A673 (cell line): ENCODE measurements at regions not wholly inside any gene's neighbourhood (a gene's known extent, or its start where the extent isn't known, plus 50 kb on each side); places are given as distances from the start of the nearest gene placed in this dataset.

ENCODE experiments used
- BruUV-seq: library from RNA; stranded (reverse); fragments of 400-500 nt; replicated peaks from 2 replicates; lab custom pipeline; 2021; lab: Mats Ljungman, UMichigan
- CTCF ChIA-PET: fragments of 300-600 bp; sonication (Branson Sonifier 250); formaldehyde crosslinking; loops from one replicate; lab custom pipeline; 2022; ENCODE audit warnings: antibody characterized with exemption; lab: Charles Lee
- POLR2A ChIA-PET: fragments of 300-600 bp; sonication (Branson Sonifier 250); formaldehyde crosslinking; loops from one replicate; lab custom pipeline; 2022; ENCODE audit warnings: antibody characterized with exemption; ENCODE audit not compliant: low non-redundant PET; lab: Charles Lee
- DNase-seq: peaks from one replicate; pipeline ENCODE4 v3.0.0-alpha.2; 2015; ENCODE audit warnings: low spot score
- H3K27ac ChIP-seq: fragments of 200-600 bp; sonication (generic); 2 replicates; pipeline ENCODE4 v1.5.1; 2016; ENCODE audit warnings: mixed run types, low read depth, mild to moderate bottlenecking, mixed read lengths, antibody characterized with exemption, low read length; ENCODE audit not compliant: poor library complexity, severe bottlenecking
- H3K27me3 ChIP-seq: fragments of 200-600 bp; sonication (generic); replicated peaks from 2 replicates; pipeline ENCODE4 v1.6.1; 2017; ENCODE audit warnings: mixed run types, low read depth, mild to moderate bottlenecking, mixed read lengths, antibody characterized with exemption, low read length; ENCODE audit not compliant: insufficient read depth, poor library complexity
- H3K36me3 ChIP-seq: fragments of 200-600 bp; sonication (generic); 2 replicates; pipeline ENCODE4 v1.6.1; 2016; ENCODE audit warnings: mixed run types, mild to moderate bottlenecking, mixed read lengths, antibody characterized with exemption, low read length; ENCODE audit not compliant: insufficient read depth, poor library complexity, severe bottlenecking
- H3K4me1 ChIP-seq: fragments of 200-600 bp; sonication (generic); 2 replicates; pipeline ENCODE4 v1.6.1; 2017; ENCODE audit warnings: mixed run types, mild to moderate bottlenecking, mixed read lengths, antibody characterized with exemption, low read length; ENCODE audit not compliant: insufficient read depth, poor library complexity, severe bottlenecking
- H3K4me3 ChIP-seq: fragments of 200-600 bp; sonication (generic); 2 replicates; pipeline ENCODE4 v1.5.1; 2016; ENCODE audit warnings: low read depth, mixed run types, mild to moderate bottlenecking, mixed read lengths, low read length; ENCODE audit not compliant: poor library complexity, severe bottlenecking
- H3K9me3 ChIP-seq: fragments of 200-600 bp; sonication (generic); 2 replicates; pipeline ENCODE4 v1.6.1; 2016; ENCODE audit warnings: mixed run types, low read depth, mild to moderate bottlenecking, mixed read lengths, antibody characterized with exemption, low read length; ENCODE audit not compliant: poor library complexity, severe bottlenecking
- EZH2 ChIP-seq: fragments of 200-600 bp; sonication (generic); IDR thresholded peaks from 2 replicates; pipeline ENCODE4 v1.6.1; 2017; ENCODE audit warnings: borderline replicate concordance, low read depth, mild to moderate bottlenecking, mixed read lengths, antibody characterized with exemption, low read length; ENCODE audit not compliant: poor library complexity, severe bottlenecking
- intact Hi-C: fragments of 100-400 bp; cut with micrococcal nuclease; formaldehyde crosslinking; loops from one replicate; pipeline ENCODE4 v1.10.0; 2022; ENCODE audit not compliant: unreplicated experiment
- TF ChIP-seq, protein P1 (sequence below): fragments of 300-800, 200-600 bp; sonication (generic); conservative IDR thresholded peaks from 2 replicates; pipeline ENCODE4 v1.5.1; 2017; ENCODE audit warnings: low read depth, mild to moderate bottlenecking, antibody characterized with exemption, low read length, moderate library complexity, mixed read lengths

DNA sequence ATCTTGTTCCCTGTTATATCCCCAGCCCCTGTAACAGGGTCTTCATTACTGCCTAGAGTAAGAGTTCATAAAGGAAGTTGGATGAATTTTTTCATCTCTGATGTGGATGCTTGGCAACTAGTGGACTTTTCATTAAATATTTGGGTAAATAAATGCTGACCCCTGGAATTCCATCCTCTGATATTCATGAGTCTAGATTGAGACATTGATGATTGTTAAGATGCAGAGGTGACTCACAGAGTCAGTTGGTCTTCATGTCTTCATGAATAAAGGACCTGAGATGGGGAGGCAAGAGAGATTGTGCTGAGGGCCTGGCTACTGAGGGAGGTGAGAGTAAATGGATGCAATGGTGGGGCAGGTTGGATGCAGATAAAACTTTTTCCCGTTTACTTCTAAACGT is 132.7 kb upstream of the NT5C1B start:
- no peaks in the 10 kb centered on the region for H3K36me3 ChIP-seq
- CTCF ChIA-PET: no interaction called here
- TF ChIP-seq, protein P1, sequence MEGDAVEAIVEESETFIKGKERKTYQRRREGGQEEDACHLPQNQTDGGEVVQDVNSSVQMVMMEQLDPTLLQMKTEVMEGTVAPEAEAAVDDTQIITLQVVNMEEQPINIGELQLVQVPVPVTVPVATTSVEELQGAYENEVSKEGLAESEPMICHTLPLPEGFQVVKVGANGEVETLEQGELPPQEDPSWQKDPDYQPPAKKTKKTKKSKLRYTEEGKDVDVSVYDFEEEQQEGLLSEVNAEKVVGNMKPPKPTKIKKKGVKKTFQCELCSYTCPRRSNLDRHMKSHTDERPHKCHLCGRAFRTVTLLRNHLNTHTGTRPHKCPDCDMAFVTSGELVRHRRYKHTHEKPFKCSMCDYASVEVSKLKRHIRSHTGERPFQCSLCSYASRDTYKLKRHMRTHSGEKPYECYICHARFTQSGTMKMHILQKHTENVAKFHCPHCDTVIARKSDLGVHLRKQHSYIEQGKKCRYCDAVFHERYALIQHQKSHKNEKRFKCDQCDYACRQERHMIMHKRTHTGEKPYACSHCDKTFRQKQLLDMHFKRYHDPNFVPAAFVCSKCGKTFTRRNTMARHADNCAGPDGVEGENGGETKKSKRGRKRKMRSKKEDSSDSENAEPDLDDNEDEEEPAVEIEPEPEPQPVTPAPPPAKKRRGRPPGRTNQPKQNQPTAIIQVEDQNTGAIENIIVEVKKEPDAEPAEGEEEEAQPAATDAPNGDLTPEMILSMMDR: no peak
- TF ChIP-seq EZH2: no peak
- intact Hi-C loops: no loop called here
- no TSS peak for BruUV-seq
- POLR2A ChIA-PET: no interaction called here
- H3K9me3 ChIP-seq: no peaks in the 10 kb centered on the region
- H3K27me3 ChIP-seq: no peaks in the 10 kb centered on the region
- H3K4me3 ChIP-seq: no peak overlapping the region
- DNase-seq: no peak
- H3K4me1 ChIP-seq: no peaks in the 10 kb centered on the region
- no peak overlapping the region for H3K27ac ChIP-seq

- Histone ChIP-seq H3K36me3 (no peaks in the 10 kb centered on the region), H3K9me3 (no peaks in the 10 kb centered on the region), H3K27ac (no peak overlapping the region), H3K27me3 (peaks cover 5% of the 10 kb centered on the region), H3K4me3 (no peak overlapping the region), H3K4me1 (no peaks in the 10 kb centered on the region)
- intact Hi-C loops: no loop called here
- TF ChIP-seq EZH2: no peak
- TF ChIP-seq, protein P1: no peak
- no peak for DNase-seq
- ChIA-PET CTCF (no interaction called here), POLR2A (no interaction called here)
- no TSS peak for BruUV-seq
Measured at GRCh38 chr2:18721038-18721922, 131.9 kb upstream of the NT5C1B start.

GRCh38 chr2:18719978-18720775 is 130.8 kb upstream of the NT5C1B start:
- no peak overlapping the region for H3K27ac ChIP-seq
- TF ChIP-seq EZH2: no peak
- TF ChIP-seq, protein P1: no peak
- H3K4me3 ChIP-seq: no peak overlapping the region
- intact Hi-C loops: no loop called here
- no peak for DNase-seq
- H3K9me3 ChIP-seq: no peaks in the 10 kb centered on the region
- H3K4me1 ChIP-seq: no peaks in the 10 kb centered on the region
- H3K27me3 ChIP-seq: peaks cover 6% of the 10 kb centered on the region
- no TSS peak for BruUV-seq
- ChIA-PET POLR2A (no interaction called here), CTCF (no interaction called here)
- no peaks in the 10 kb centered on the region for H3K36me3 ChIP-seq
